NCI-H748 (cell line): ENCODE measurements at regions not wholly inside any gene's neighbourhood (a gene's known extent, or its start where the extent isn't known, plus 50 kb on each side); places are given as distances from the start of the nearest gene placed in this dataset.
"Not testable (repeated sequence)": the region's sequence is repeated elsewhere in the genome, so short reads cannot be mapped to it uniquely, and the experiment has no call there.

Source experiments
- DNase-seq: peaks from one replicate; lab custom pipeline; 2025; ENCODE audit not compliant: unreplicated experiment; lab: John Stamatoyannopoulos, UW

- DNase-seq: peak; percentile 17
Measured at GRCh38 chr1:224529844-224530243, 86.3 kb upstream of the CNIH3 start.

GRCh38 chr1:224533517-224533916 is 82.6 kb upstream of the CNIH3 start:
- DNase-seq: no peak

- DNase-seq: no peak
Measured at GRCh38 chr1:224534731-224535130, 81.4 kb upstream of the CNIH3 start.

- DNase-seq: no peak
Measured at GRCh38 chr1:224535641-224536040, 80.5 kb upstream of the CNIH3 start.

GRCh38 chr1:224539971-224540370 is 76.1 kb upstream of the CNIH3 start:
- DNase-seq: no peak

GRCh38 chr1:224540535-224540934 is 75.6 kb upstream of the CNIH3 start:
- peak; percentile 50 for DNase-seq

- no peak for DNase-seq
Measured at GRCh38 chr1:224541072-224541790, 74.9 kb upstream of the CNIH3 start.

- no peak for DNase-seq
Measured at GRCh38 chr1:224541901-224542630, 74.1 kb upstream of the CNIH3 start.

DNA sequence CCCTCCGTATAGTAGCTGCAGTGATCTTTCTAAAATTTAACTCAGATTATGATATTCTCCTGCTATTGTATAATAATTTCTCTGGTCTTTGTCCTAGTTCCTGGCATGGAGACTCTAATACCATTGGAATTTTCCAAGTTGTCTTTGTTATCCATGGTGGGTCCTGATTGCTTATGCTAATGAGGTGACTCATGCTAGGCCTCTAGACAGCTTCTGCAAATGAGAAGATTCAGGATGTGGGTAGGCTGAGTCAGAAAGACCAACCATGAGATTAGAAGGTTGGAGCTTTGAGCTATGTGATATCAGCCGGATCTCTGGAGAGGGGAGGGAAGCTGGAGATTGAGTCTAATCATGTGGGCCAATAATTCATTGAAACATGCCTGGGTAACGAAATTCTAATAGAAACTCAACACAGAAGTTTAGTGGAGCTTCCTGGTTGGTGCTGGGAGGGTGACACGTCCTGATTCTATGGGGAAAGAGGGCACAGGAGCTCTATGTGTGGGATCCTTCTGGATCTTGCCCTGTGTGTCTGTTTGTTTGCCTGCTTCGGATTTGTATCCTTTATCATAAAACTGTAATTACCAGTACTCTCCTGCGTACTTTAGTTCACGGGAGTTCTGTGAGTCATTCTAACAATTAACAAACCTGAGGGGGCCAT is 73.2 kb upstream of the CNIH3 start:
- DNase-seq: no peak

GRCh38 chr1:224543453-224543852 is 72.7 kb upstream of the CNIH3 start:
- no peak for DNase-seq

GRCh38 chr1:224544346-224545110 is 71.6 kb upstream of the CNIH3 start:
- DNase-seq: no peak

GRCh38 chr1:224545571-224545970 is 70.5 kb upstream of the CNIH3 start:
- DNase-seq: no peak

DNA sequence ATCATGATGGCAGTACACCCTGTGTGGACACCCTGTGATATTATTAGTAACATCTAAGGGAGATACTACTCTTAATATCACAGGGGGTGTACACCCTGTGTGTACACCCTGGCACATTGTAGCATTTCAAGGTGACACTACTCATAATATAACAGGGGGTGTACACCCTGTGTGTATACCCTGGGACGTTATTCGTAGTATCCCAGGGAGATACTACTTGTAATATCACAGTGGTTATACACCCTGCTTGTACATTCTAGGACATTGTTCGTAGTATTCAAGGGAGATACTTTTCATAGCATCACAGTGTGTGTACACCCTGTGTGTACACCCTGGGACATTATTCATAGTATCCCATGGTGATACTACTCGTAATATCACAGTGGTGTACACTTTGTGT is 67.4 kb upstream of the CNIH3 start:
- no peak for DNase-seq

DNA sequence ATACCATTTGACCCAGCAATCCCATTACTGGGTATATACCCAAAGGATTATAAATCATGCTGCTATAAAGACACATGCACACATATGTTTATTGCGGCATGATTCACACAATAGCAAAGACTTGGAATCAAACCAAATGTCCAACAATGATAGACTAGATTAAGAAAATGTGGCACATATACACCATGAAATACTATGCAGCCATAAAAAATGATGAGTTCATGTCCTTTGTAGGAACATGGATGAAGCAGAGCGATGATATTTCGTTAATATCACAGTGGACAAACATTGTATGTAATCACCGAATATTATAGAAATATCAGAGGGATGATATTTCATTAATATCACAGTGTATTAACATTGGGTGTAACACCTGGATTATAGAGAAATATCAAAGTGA is 64.9 kb upstream of the CNIH3 start:
- DNase-seq: not testable (repeated sequence)

DNA sequence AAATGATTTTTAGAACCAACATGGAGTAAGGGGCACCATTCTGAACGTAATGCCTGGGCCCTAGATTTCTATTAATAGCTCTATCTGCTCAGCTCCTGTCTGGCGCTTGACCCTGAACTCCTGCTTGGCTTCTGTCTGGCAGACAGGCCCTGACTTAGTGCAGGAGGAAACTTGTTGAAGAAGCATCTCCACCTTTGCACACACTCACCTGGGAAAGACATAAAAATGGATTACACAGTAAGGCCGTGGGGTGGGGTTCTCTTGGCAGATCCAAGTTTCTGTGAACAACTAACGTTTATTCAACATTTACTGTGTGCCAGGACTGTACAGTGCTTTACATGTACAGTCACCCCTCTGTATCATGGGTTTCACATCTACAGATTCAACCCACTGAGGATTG is 62.1 kb upstream of the CNIH3 start:
- no peak for DNase-seq

GRCh38 chr1:224554620-224555259 is 61.4 kb upstream of the CNIH3 start:
- DNase-seq: no peak

- DNase-seq: no peak
Measured at GRCh38 chr1:224558904-224559303, 57.2 kb upstream of the CNIH3 start.

GRCh38 chr1:224559981-224560728 is 56.0 kb upstream of the CNIH3 start:
- no peak for DNase-seq

DNA sequence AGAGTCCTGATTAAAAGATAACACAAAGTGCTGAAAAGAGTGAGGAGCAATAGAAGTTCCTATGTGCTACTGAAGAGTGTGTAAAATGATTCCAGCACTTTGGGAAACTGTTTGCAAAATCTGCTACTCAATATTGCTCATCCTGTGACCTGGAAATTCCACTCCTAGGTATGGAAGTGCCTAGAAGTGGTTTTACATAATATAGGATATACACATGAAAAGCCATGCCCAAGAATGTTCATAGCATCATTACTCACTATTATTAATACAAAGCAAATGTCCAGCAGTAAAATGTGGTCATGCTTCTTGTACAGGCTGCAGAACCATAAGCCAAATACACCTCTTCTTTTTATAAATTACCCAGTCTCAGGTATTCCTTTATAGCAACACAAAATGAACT is 53.2 kb upstream of the CNIH3 start:
- not testable (repeated sequence) for DNase-seq

DNA sequence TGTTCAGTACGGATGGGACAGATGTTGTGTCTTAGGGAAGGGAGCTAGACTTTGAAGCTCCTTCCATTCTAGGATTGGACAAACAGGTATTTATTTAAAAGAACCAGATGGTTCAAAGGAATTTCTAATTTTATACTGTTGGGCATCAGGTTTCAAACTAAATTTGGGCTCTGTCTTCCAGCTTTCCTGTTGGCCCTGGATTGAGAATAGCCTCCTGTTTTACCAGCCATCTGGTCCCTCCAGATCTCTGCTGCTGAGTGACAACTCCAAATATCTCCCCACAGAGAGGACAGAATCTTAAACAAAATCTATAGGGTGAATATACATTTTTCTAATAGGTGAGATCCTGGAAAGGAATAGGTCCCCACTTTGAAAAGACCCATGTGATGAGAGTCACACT is 52.5 kb upstream of the CNIH3 start:
- DNase-seq: no peak
